WTC11 (cell line): ENCODE measurements at regions not wholly inside any gene's neighbourhood (a gene's known extent, or its start where the extent isn't known, plus 50 kb on each side); places are given as distances from the start of the nearest gene placed in this dataset.

Experiments
- ATAC-seq: fragments of 200-7000 bp; cut with Tn5 transposase; 2 replicates; pipeline ENCODE4 v1.10.0; 2021; ENCODE audit warnings: mild to moderate bottlenecking, moderate library complexity
- CTCF ChIA-PET: fragments of 300-600 bp; sonication (Branson Sonifier 250); formaldehyde crosslinking; loops from one replicate; lab custom pipeline; 2021; ENCODE audit warnings: antibody characterized with exemption; lab: Charles Lee
- POLR2A ChIA-PET: fragments of 350-600 bp; sonication (Branson Sonifier 250); formaldehyde crosslinking; loops from one replicate; lab custom pipeline; 2021; ENCODE audit warnings: antibody characterized with exemption; lab: Charles Lee
- DNase-seq: peaks from one replicate; pipeline ENCODE4 v3.0.0; 2021; ENCODE audit warnings: low spot score
- H3K27ac Mint-ChIP-seq: 2 replicates; pipeline ENCODE4 v1.8.0; 2021; ENCODE audit warnings: mixed read lengths
- H3K27me3 Mint-ChIP-seq: 2 replicates; pipeline ENCODE4 v1.8.0; 2021; ENCODE audit warnings: low read depth, mild to moderate bottlenecking, moderate library complexity, mixed read lengths
- H3K36me3 Mint-ChIP-seq: 2 replicates; pipeline ENCODE4 v1.8.0; 2021; ENCODE audit warnings: mixed read lengths
- H3K4me1 Mint-ChIP-seq: 2 replicates; pipeline ENCODE4 v1.8.0; 2022; ENCODE audit warnings: mixed read lengths
- H3K4me3 Mint-ChIP-seq: 2 replicates; pipeline ENCODE4 v1.8.0; 2021; ENCODE audit warnings: mild to moderate bottlenecking, moderate library complexity, mixed read lengths
- H3K9me3 Mint-ChIP-seq: 2 replicates; pipeline ENCODE4 v1.8.0; 2021; ENCODE audit warnings: mixed read lengths
- ATF1 ChIP-seq: sonication (generic); formaldehyde crosslinking; IDR thresholded peaks from 2 replicates; pipeline ENCODE4 v1.8.1; 2023; ENCODE audit warnings: mild to moderate bottlenecking, moderate library complexity, missing genetic modification reagents
- CREM ChIP-seq: sonication (generic); formaldehyde crosslinking; IDR thresholded peaks from 2 replicates; pipeline ENCODE4 v1.8.1; 2022; ENCODE audit warnings: mild to moderate bottlenecking, missing genetic modification reagents, moderate library complexity
- ELF4 ChIP-seq: sonication (generic); formaldehyde crosslinking; IDR thresholded peaks from 2 replicates; pipeline ENCODE4 v1.8.1; 2022; ENCODE audit warnings: low read depth, mild to moderate bottlenecking, moderate library complexity, missing genetic modification reagents
- ESRRA ChIP-seq: sonication (generic); formaldehyde crosslinking; IDR thresholded peaks from 2 replicates; pipeline ENCODE4 v1.8.1; 2022; ENCODE audit warnings: mild to moderate bottlenecking, missing genetic modification reagents, borderline replicate concordance
- FOXK1 ChIP-seq: sonication (generic); formaldehyde crosslinking; IDR thresholded peaks from 2 replicates; pipeline ENCODE4 v1.8.0; 2022; ENCODE audit warnings: mild to moderate bottlenecking, moderate library complexity, missing genetic modification reagents
- FOXP1 ChIP-seq: sonication (generic); formaldehyde crosslinking; IDR thresholded peaks from 2 replicates; pipeline ENCODE4 v1.8.0; 2022; ENCODE audit warnings: missing genetic modification reagents, mild to moderate bottlenecking, moderate library complexity, borderline replicate concordance
- JAZF1 ChIP-seq: fragments of 250-450 bp; sonication (Bioruptor Pico); IDR thresholded peaks from 2 replicates; pipeline ENCODE4 v1.9.0; 2021; ENCODE audit warnings: moderate library complexity, mild to moderate bottlenecking, inconsistent platforms
- MXD4 ChIP-seq: fragments of 250-450 bp; sonication (Bioruptor Pico); IDR thresholded peaks from 2 replicates; pipeline ENCODE4 v1.8.0; 2021; ENCODE audit warnings: mild to moderate bottlenecking, moderate library complexity, borderline replicate concordance
- MYBL2 ChIP-seq: sonication (generic); formaldehyde crosslinking; IDR thresholded peaks from 2 replicates; pipeline ENCODE4 v1.8.1; 2023; ENCODE audit warnings: mild to moderate bottlenecking, moderate library complexity, missing genetic modification reagents
- RORB ChIP-seq: fragments of 250-450 bp; sonication (Bioruptor Pico); IDR thresholded peaks from 2 replicates; pipeline ENCODE4 v1.9.0; 2021; ENCODE audit warnings: mild to moderate bottlenecking
- SMAD3 ChIP-seq: sonication (generic); formaldehyde crosslinking; IDR thresholded peaks from 2 replicates; pipeline ENCODE4 v1.8.0; 2022; ENCODE audit warnings: missing genetic modification reagents, mild to moderate bottlenecking, borderline replicate concordance
- ZNF219 ChIP-seq: sonication (generic); formaldehyde crosslinking; IDR thresholded peaks from 2 replicates; pipeline ENCODE4 v1.8.0; 2023; ENCODE audit warnings: missing genetic modification reagents, mild to moderate bottlenecking, borderline replicate concordance
- ZNF232 ChIP-seq: sonication (generic); formaldehyde crosslinking; IDR thresholded peaks from 2 replicates; pipeline ENCODE4 v1.8.0; 2022; ENCODE audit warnings: mild to moderate bottlenecking, missing genetic modification reagents
- ZNF317 ChIP-seq: sonication (generic); formaldehyde crosslinking; IDR thresholded peaks from 2 replicates; pipeline ENCODE4 v1.8.1; 2023; ENCODE audit warnings: low read depth, mild to moderate bottlenecking, moderate library complexity, missing genetic modification reagents, borderline replicate concordance
- ZNF423 ChIP-seq: fragments of 250-450 bp; sonication (Bioruptor Pico); IDR thresholded peaks from 2 replicates; pipeline ENCODE4 v2.1.2; 2022; ENCODE audit warnings: mild to moderate bottlenecking, moderate library complexity
- TF ChIP-seq, protein P1 (sequence below): sonication (generic); formaldehyde crosslinking; IDR thresholded peaks from 2 replicates; pipeline ENCODE4 v1.8.1; 2022; ENCODE audit warnings: low read depth, mild to moderate bottlenecking, moderate library complexity, missing genetic modification reagents, borderline replicate concordance
- TF ChIP-seq, protein P2 (sequence below): sonication (generic); formaldehyde crosslinking; IDR thresholded peaks from 2 replicates; pipeline ENCODE4 v1.8.1; 2023; ENCODE audit warnings: mild to moderate bottlenecking, missing genetic modification reagents
- TF ChIP-seq, protein P3 (sequence below): fragments of 250-450 bp; sonication (Bioruptor Pico); IDR thresholded peaks from 2 replicates; pipeline ENCODE4 v1.9.0; 2021; ENCODE audit warnings: mild to moderate bottlenecking, borderline replicate concordance
- TF ChIP-seq, protein P4 (sequence below): sonication (generic); formaldehyde crosslinking; IDR thresholded peaks from 2 replicates; pipeline ENCODE4 v1.8.0; 2023; ENCODE audit warnings: missing genetic modification reagents
- TF ChIP-seq, protein P5 (sequence below): fragments of 250-450 bp; sonication (Bioruptor Pico); IDR thresholded peaks from 2 replicates; pipeline ENCODE4 v1.8.0; 2021; ENCODE audit warnings: mild to moderate bottlenecking
- TF ChIP-seq, protein P6 (sequence below): sonication (generic); formaldehyde crosslinking; IDR thresholded peaks from 2 replicates; pipeline ENCODE4 v1.8.0; 2022; ENCODE audit warnings: mild to moderate bottlenecking, missing genetic modification reagents

DNA sequence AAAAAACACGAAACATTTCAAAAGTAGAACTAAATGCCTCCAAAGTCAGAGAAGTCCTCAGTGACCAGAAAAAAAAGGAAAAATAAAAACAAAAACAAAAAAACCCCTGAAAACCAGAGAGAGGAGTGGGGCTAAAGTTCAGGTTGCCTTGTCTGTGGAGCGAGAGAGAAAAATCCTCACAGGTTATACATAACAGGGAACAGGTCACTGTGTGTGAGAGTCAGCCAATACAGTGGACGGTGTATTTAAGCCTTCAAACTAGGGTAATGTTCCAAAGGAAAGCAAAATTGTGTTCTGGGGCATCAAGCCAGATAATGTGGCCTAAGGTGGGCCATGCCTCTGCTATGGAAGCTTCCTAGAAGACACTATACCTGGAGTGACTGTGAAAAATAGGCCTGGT, 216.1 kb upstream of the SUCLG2 start:
- no peak for ATAC-seq
- Mint-ChIP-seq H3K27ac (no peak overlapping the region), H3K9me3 (peaks cover 15% of the 10 kb centered on the region)

DNA sequence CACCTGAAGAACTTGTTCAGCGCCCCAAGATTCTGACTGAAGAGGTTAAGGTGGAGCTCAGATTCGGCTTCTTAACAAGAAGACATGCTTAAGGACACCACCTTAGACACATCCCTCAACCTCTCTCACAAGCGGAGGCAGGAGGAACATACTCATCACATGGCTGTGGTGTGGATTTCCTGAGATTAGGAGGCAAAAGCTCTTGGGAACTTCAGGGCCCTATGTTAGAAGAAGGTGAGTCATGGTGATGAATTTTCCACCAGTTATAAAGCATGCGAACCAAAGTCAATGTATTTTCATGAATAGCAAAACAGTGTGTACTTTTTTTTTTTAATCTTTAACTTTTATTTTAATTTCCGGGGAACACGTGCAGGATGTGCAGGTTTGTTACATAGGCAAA, 212.2 kb upstream of the SUCLG2 start:
- Mint-ChIP-seq H3K27me3 (no peaks in the 10 kb centered on the region), H3K27ac (no peak overlapping the region), H3K9me3 (peaks cover 15% of the 10 kb centered on the region), H3K36me3 (no peaks in the 10 kb centered on the region), H3K4me1 (no peaks in the 10 kb centered on the region), H3K4me3 (no peak overlapping the region)
- POLR2A ChIA-PET: no interaction called here
- CTCF ChIA-PET: no interaction called here
- TF ChIP-seq ELF4 (no peak), ESRRA (CRISPR knock-in tag) (no peak), ZNF317 (no peak), ZNF232 (CRISPR knock-in tag) (no peak), RORB (CRISPR knock-in tag) (no peak), ZNF423 (no peak), ZNF219 (CRISPR knock-in tag) (no peak), JAZF1 (CRISPR knock-in tag) (no peak), ATF1 (CRISPR knock-in tag) (no peak), FOXP1 (no peak), MXD4 (CRISPR knock-in tag) (no peak), MYBL2 (no peak), CREM (no peak)
- TF ChIP-seq, protein P1, sequence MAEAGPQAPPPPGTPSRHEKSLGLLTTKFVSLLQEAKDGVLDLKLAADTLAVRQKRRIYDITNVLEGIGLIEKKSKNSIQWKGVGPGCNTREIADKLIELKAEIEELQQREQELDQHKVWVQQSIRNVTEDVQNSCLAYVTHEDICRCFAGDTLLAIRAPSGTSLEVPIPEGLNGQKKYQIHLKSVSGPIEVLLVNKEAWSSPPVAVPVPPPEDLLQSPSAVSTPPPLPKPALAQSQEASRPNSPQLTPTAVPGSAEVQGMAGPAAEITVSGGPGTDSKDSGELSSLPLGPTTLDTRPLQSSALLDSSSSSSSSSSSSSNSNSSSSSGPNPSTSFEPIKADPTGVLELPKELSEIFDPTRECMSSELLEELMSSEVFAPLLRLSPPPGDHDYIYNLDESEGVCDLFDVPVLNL (CRISPR knock-in tag): no peak
- TF ChIP-seq, protein P2, sequence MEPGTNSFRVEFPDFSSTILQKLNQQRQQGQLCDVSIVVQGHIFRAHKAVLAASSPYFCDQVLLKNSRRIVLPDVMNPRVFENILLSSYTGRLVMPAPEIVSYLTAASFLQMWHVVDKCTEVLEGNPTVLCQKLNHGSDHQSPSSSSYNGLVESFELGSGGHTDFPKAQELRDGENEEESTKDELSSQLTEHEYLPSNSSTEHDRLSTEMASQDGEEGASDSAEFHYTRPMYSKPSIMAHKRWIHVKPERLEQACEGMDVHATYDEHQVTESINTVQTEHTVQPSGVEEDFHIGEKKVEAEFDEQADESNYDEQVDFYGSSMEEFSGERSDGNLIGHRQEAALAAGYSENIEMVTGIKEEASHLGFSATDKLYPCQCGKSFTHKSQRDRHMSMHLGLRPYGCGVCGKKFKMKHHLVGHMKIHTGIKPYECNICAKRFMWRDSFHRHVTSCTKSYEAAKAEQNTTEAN (CRISPR knock-in tag): no peak
- TF ChIP-seq, protein P3, sequence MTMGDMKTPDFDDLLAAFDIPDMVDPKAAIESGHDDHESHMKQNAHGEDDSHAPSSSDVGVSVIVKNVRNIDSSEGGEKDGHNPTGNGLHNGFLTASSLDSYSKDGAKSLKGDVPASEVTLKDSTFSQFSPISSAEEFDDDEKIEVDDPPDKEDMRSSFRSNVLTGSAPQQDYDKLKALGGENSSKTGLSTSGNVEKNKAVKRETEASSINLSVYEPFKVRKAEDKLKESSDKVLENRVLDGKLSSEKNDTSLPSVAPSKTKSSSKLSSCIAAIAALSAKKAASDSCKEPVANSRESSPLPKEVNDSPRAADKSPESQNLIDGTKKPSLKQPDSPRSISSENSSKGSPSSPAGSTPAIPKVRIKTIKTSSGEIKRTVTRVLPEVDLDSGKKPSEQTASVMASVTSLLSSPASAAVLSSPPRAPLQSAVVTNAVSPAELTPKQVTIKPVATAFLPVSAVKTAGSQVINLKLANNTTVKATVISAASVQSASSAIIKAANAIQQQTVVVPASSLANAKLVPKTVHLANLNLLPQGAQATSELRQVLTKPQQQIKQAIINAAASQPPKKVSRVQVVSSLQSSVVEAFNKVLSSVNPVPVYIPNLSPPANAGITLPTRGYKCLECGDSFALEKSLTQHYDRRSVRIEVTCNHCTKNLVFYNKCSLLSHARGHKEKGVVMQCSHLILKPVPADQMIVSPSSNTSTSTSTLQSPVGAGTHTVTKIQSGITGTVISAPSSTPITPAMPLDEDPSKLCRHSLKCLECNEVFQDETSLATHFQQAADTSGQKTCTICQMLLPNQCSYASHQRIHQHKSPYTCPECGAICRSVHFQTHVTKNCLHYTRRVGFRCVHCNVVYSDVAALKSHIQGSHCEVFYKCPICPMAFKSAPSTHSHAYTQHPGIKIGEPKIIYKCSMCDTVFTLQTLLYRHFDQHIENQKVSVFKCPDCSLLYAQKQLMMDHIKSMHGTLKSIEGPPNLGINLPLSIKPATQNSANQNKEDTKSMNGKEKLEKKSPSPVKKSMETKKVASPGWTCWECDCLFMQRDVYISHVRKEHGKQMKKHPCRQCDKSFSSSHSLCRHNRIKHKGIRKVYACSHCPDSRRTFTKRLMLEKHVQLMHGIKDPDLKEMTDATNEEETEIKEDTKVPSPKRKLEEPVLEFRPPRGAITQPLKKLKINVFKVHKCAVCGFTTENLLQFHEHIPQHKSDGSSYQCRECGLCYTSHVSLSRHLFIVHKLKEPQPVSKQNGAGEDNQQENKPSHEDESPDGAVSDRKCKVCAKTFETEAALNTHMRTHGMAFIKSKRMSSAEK (CRISPR knock-in tag): no peak
- TF ChIP-seq, protein P4, sequence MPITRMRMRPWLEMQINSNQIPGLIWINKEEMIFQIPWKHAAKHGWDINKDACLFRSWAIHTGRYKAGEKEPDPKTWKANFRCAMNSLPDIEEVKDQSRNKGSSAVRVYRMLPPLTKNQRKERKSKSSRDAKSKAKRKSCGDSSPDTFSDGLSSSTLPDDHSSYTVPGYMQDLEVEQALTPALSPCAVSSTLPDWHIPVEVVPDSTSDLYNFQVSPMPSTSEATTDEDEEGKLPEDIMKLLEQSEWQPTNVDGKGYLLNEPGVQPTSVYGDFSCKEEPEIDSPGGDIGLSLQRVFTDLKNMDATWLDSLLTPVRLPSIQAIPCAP (CRISPR knock-in tag): no peak
- TF ChIP-seq, protein P5, sequence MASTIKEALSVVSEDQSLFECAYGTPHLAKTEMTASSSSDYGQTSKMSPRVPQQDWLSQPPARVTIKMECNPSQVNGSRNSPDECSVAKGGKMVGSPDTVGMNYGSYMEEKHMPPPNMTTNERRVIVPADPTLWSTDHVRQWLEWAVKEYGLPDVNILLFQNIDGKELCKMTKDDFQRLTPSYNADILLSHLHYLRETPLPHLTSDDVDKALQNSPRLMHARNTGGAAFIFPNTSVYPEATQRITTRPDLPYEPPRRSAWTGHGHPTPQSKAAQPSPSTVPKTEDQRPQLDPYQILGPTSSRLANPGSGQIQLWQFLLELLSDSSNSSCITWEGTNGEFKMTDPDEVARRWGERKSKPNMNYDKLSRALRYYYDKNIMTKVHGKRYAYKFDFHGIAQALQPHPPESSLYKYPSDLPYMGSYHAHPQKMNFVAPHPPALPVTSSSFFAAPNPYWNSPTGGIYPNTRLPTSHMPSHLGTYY (CRISPR knock-in tag): no peak
- TF ChIP-seq, protein P6, sequence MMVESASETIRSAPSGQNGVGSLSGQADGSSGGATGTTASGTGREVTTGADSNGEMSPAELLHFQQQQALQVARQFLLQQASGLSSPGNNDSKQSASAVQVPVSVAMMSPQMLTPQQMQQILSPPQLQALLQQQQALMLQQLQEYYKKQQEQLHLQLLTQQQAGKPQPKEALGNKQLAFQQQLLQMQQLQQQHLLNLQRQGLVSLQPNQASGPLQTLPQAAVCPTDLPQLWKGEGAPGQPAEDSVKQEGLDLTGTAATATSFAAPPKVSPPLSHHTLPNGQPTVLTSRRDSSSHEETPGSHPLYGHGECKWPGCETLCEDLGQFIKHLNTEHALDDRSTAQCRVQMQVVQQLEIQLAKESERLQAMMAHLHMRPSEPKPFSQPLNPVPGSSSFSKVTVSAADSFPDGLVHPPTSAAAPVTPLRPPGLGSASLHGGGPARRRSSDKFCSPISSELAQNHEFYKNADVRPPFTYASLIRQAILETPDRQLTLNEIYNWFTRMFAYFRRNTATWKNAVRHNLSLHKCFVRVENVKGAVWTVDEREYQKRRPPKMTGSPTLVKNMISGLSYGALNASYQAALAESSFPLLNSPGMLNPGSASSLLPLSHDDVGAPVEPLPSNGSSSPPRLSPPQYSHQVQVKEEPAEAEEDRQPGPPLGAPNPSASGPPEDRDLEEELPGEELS: no peak
- DNase-seq (no peak), ATAC-seq (no peak)

More for the DNA sequence above, 216.1 kb upstream of the SUCLG2 start:
- CTCF ChIA-PET: no interaction called here
- Mint-ChIP-seq H3K4me3 (no peak overlapping the region), H3K27me3 (no peaks in the 10 kb centered on the region), H3K4me1 (no peaks in the 10 kb centered on the region), H3K36me3 (no peaks in the 10 kb centered on the region)
- no peak for DNase-seq
- no peak for TF ChIP-seq FOXK1 (CRISPR knock-in tag)
- no peak for TF ChIP-seq SMAD3 (CRISPR knock-in tag)
- POLR2A ChIA-PET: no interaction called here
